SU-DHL-6 (cell line): ENCODE measurements at regions not wholly inside any gene's neighbourhood (a gene's known extent, or its start where the extent isn't known, plus 50 kb on each side); places are given as distances from the start of the nearest gene placed in this dataset.

Source experiments
- EZH2phosphoT487 ChIP-seq: fragments of 200-600 bp; sonication (generic), shearing (Covaris generic); conservative IDR thresholded peaks from 2 replicates; pipeline ENCODE4 v1.6.1; 2018; ENCODE audit warnings: mild to moderate bottlenecking, antibody characterized with exemption, low read length, moderate library complexity, mixed read lengths
- TF ChIP-seq, protein P1 (sequence below): fragments of 200-600 bp; sonication (generic); IDR thresholded peaks from one replicate; pipeline ENCODE4 v1.5.1; 2017; ENCODE audit warnings: antibody characterized with exemption, mild to moderate bottlenecking, low read length, moderate library complexity; ENCODE audit not compliant: insufficient read depth, poor library complexity, severe bottlenecking

DNA sequence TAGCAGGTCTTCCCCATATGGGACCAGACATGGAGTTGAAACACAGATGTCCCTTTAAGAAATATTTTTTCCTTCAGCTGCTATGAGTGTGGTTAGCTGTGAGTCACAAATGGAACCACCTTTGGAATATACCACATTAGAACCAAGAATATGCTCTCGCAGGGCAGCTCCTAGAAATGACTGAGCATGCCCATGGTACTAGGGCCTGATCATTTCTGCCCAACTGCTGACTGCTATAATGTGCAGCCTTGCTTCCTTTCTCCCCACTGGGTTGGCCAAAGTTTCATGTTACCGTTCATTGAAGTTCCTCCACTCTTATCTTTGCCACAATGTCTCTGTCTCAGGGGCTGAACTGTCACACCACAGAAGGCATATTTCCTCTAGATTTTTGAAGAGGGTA lies 1074.6 kb downstream of the FLRT2 start:
- TF ChIP-seq, protein P1, sequence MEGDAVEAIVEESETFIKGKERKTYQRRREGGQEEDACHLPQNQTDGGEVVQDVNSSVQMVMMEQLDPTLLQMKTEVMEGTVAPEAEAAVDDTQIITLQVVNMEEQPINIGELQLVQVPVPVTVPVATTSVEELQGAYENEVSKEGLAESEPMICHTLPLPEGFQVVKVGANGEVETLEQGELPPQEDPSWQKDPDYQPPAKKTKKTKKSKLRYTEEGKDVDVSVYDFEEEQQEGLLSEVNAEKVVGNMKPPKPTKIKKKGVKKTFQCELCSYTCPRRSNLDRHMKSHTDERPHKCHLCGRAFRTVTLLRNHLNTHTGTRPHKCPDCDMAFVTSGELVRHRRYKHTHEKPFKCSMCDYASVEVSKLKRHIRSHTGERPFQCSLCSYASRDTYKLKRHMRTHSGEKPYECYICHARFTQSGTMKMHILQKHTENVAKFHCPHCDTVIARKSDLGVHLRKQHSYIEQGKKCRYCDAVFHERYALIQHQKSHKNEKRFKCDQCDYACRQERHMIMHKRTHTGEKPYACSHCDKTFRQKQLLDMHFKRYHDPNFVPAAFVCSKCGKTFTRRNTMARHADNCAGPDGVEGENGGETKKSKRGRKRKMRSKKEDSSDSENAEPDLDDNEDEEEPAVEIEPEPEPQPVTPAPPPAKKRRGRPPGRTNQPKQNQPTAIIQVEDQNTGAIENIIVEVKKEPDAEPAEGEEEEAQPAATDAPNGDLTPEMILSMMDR, result no peak
- no peak for TF ChIP-seq EZH2phosphoT487
